AG04450 (cell line): ENCODE measurements at regions not wholly inside any gene's neighbourhood (a gene's known extent, or its start where the extent isn't known, plus 50 kb on each side); places are given as distances from the start of the nearest gene placed in this dataset.

Experiments used
- CTCF ChIA-PET: fragments of 300-600, 350-600 bp; formaldehyde crosslinking; extraction: SDS; loops from one replicate; lab custom pipeline; 2022; ENCODE audit warnings: antibody characterized with exemption, inconsistent platforms; lab: Charles Lee
- POLR2A ChIA-PET: fragments of 350-600 bp; formaldehyde crosslinking; extraction: SDS; loops from one replicate; lab custom pipeline; 2021; ENCODE audit warnings: antibody characterized with exemption, inconsistent platforms; lab: Yijun Ruan, JAX
- DNase-seq: peaks from one replicate; pipeline ENCODE4 v3.0.0-alpha.2; 2011; ENCODE audit warnings: low read depth, low spot score
- H3K27ac ChIP-seq: one replicate; pipeline ENCODE4 v1.5.1; 2012; ENCODE audit warnings: low read depth, low read length, control low read depth
- H3K27me3 ChIP-seq: one replicate; pipeline ENCODE4 v1.6.0; 2012; ENCODE audit warnings: low read length; ENCODE audit not compliant: control insufficient read depth, insufficient read depth
- H3K4me3 ChIP-seq: 2 replicates; pipeline ENCODE4 v1.5.1; 2011; ENCODE audit warnings: mild to moderate bottlenecking, low read depth, low read length, control low read depth
- H3K9me3 ChIP-seq: 2 replicates; pipeline ENCODE4 v1.5.1; 2012; ENCODE audit warnings: low read length; ENCODE audit not compliant: control insufficient read depth, insufficient read depth
- TF ChIP-seq, protein P1 (sequence below): IDR thresholded peaks from 2 replicates; pipeline ENCODE4 v1.5.1; 2011; ENCODE audit warnings: low read depth, low read length, control low read depth, inconsistent platforms

DNA sequence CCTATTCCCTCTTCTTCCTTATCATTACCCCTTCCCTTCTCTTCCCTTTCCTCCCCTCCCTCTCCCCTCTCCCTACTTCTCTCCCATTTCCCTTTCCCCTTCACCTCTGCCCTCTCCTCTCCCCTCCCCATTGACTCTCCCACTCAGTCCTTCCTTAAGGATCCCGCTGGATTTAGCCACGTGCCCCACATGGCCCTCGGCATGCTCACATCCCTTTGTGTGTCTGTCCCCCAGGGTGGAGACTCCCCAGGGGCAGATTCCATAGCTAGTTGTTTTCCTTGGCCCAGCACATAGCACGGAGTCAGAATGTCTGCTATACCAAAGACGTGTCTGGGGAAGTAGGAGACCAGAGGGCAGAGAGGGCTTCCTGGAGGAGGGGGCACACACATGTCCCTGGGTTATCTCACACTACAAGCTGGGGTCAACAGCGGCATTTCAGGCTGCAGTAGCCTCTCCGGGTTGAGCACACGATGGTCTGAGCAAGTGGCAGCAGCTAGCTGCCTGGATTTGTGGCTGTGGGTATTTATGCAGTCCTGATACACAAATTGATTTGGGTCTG is 487.0 kb downstream of the TBC1D22A start:
- no peak for DNase-seq
- ChIA-PET POLR2A (no interaction called here), CTCF (no interaction called here)
- H3K27ac ChIP-seq, result no peak overlapping the region
- H3K4me3 ChIP-seq, result no peak overlapping the region
- H3K27me3 ChIP-seq, result no peaks in the 10 kb centered on the region
- TF ChIP-seq, protein P1, sequence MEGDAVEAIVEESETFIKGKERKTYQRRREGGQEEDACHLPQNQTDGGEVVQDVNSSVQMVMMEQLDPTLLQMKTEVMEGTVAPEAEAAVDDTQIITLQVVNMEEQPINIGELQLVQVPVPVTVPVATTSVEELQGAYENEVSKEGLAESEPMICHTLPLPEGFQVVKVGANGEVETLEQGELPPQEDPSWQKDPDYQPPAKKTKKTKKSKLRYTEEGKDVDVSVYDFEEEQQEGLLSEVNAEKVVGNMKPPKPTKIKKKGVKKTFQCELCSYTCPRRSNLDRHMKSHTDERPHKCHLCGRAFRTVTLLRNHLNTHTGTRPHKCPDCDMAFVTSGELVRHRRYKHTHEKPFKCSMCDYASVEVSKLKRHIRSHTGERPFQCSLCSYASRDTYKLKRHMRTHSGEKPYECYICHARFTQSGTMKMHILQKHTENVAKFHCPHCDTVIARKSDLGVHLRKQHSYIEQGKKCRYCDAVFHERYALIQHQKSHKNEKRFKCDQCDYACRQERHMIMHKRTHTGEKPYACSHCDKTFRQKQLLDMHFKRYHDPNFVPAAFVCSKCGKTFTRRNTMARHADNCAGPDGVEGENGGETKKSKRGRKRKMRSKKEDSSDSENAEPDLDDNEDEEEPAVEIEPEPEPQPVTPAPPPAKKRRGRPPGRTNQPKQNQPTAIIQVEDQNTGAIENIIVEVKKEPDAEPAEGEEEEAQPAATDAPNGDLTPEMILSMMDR, result no peak
- H3K9me3 ChIP-seq, result no peaks in the 10 kb centered on the region; the same call in 1 of the 2 replicates

DNA sequence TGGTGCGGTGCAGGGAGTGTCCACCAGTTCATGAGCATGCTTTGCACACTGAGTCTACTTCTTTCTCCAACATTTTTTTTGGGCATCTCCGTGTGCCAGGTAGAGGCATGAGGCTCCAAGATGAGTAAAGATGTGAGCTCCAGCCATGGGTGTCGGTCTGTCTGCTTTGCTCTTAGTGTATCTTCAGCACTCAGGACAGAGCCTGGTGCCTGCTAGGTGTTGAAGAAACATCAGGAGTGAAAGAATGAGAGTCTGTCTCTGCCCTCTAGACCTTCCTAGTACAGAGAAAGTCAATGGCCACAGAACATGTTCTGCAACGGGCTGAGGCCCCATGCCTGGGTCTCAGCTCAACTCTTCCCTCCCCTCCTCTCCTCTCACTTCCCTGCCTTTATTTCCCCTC is 486.5 kb downstream of the TBC1D22A start:
- POLR2A ChIA-PET, result no interaction called here
- Histone ChIP-seq H3K27ac (no peak overlapping the region), H3K27me3 (no peaks in the 10 kb centered on the region), H3K9me3 (no peaks in the 10 kb centered on the region; the same call in 1 of the 2 replicates), H3K4me3 (no peak overlapping the region)
- DNase-seq, result no peak
- TF ChIP-seq, protein P1, result no peak
- CTCF ChIA-PET, result no interaction called here

DNA sequence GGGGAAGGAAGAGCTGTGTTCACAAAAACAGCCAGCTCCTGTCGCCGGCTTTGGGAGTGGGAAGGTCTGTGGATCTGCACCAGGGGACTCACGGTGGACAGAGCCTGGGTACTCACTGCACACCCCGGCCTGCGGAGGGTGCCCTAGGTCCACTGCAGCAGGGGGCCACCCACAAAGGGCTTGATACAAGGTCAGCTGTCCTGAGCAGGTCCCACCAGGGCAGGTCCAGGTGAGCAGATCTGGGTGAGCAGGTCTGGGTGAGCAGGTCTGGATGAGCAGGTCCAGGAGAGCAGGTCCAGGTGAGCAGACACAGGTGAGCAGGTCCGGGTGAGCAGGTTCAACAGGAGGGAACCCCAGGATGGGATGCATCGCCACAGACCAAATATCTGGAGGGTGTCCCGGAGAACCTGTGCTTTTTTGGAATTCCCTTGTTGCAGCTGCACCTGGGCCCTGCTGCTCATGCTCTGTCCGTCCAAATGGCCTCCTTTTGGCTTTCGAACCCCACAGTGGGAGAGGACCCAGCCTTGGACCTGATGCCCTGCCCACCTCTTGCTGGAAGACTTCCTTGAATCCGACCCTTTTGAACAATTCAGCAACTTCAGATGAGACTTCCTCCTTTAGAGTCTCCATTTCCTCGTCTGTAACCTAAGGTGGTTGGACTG is 485.3 kb downstream of the TBC1D22A start:
- H3K9me3 ChIP-seq, result no peaks in the 10 kb centered on the region; the same call in 1 of the 2 replicates
- ChIA-PET POLR2A (no interaction called here), CTCF (no interaction called here)
- H3K27me3 ChIP-seq, result no peaks in the 10 kb centered on the region
- H3K4me3 ChIP-seq, result no peak overlapping the region
- no peak overlapping the region for H3K27ac ChIP-seq
- no peak for DNase-seq
- TF ChIP-seq, protein P1, result no peak

DNA sequence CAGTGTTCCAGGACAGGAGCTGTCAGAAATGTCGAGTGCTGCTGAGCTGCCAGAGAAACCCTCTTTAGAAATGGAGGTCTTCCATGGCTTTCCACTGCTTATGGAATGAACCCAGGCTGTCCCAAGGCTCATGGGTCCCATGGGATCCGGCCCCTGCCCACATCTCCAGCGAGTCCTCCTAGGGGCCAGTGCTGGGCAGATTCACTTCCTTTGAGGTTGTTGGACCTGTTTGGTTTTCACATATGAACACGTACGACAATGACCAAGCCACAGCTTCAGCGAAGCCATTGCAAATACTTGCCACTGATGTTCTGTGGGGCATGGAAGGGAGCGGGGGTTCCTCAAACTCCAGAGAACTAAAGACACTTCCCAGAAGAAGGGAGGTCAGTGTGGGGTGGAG is 483.3 kb downstream of the TBC1D22A start:
- CTCF ChIA-PET, result no interaction called here
- no peak overlapping the region for H3K27ac ChIP-seq
- no peak for DNase-seq
- POLR2A ChIA-PET, result no interaction called here
- H3K27me3 ChIP-seq, result peaks cover under 1% of the 10 kb centered on the region
- H3K4me3 ChIP-seq, result no peak overlapping the region
- TF ChIP-seq, protein P1, result no peak
- H3K9me3 ChIP-seq, result no peaks in the 10 kb centered on the region

DNA sequence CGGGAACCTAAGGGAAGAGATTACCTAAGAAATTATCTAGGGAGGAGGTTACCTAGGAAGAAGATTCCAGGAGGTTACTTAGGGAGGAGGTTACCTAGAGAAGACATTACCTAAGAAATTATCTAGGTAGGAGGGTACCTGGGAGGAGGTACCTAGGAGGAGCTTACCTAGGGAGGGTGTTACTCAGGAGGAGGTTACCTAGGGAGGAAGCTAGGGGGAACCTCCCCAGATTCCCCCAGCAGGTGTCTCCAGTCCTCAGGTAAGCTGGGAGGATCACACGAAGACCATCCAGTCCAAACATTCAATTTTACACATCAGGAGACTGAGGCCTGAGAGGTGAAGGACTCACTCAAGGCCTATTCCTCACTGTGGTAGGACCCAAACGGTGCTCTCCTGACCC is 482.8 kb downstream of the TBC1D22A start:
- Histone ChIP-seq H3K9me3 (no peaks in the 10 kb centered on the region), H3K27ac (no peak overlapping the region), H3K4me3 (no peak overlapping the region), H3K27me3 (peaks cover 3% of the 10 kb centered on the region)
- CTCF ChIA-PET, result no interaction called here
- POLR2A ChIA-PET, result no interaction called here
- no peak for DNase-seq
- TF ChIP-seq, protein P1, result no peak
